Caco-2 (cell line): ENCODE measurements at regions not wholly inside any gene's neighbourhood (a gene's known extent, or its start where the extent isn't known, plus 50 kb on each side); places are given as distances from the start of the nearest gene placed in this dataset.

Experiments
- BruUV-seq: library from RNA; stranded (reverse); fragments of 400-500 nt; replicated peaks from 2 replicates; lab custom pipeline; 2021; lab: Mats Ljungman, UMichigan
- CTCF ChIA-PET: fragments of 300-600 bp; sonication (Branson Sonifier 250); formaldehyde crosslinking; loops from one replicate; lab custom pipeline; 2022; ENCODE audit warnings: antibody characterized with exemption; lab: Charles Lee
- POLR2A ChIA-PET: fragments of 300-600 bp; sonication (Branson Sonifier 250); formaldehyde crosslinking; loops from one replicate; lab custom pipeline; 2022; ENCODE audit warnings: antibody characterized with exemption; lab: Charles Lee
- DNase-seq, 2 experiments: peaks; one replicate each; pipeline versions ENCODE4 v3.0.0 to v3.0.0-alpha.2; 2020 to 2022
- H3K27me3 ChIP-seq: replicated peaks from 2 replicates; pipeline ENCODE4 v1.6.0; 2011; ENCODE audit warnings: low read length; ENCODE audit not compliant: control insufficient read depth, insufficient read depth
- H3K36me3 ChIP-seq: 2 replicates; pipeline ENCODE4 v1.5.1; 2011; ENCODE audit warnings: low read length; ENCODE audit not compliant: control insufficient read depth, insufficient read depth
- H3K4me1 ChIP-seq: fragments of 250-450 bp; sonication (Bioruptor Pico); 2 replicates; pipeline ENCODE4 v1.5.1; 2020; ENCODE audit warnings: mild to moderate bottlenecking
- H3K4me3 ChIP-seq: 2 replicates; pipeline ENCODE4 v1.5.1; 2011; ENCODE audit warnings: low read depth, mild to moderate bottlenecking, control low read depth, low read length
- H3K9me3 ChIP-seq: fragments of 250-450 bp; sonication (Bioruptor Pico); 2 replicates; pipeline ENCODE4 v1.5.1; 2020; ENCODE audit warnings: mild to moderate bottlenecking, moderate library complexity
- H3K27ac Mint-ChIP-seq: one replicate; pipeline ENCODE4 v1.8.0; 2022; ENCODE audit warnings: mixed read lengths; ENCODE audit not compliant: unreplicated experiment
- H3K27me3 Mint-ChIP-seq: one replicate; pipeline ENCODE4 v1.8.0; 2022; ENCODE audit warnings: mixed read lengths; ENCODE audit not compliant: insufficient read depth, unreplicated experiment
- H3K36me3 Mint-ChIP-seq: one replicate; pipeline ENCODE4 v1.8.0; 2022; ENCODE audit warnings: mild to moderate bottlenecking, mixed read lengths; ENCODE audit not compliant: insufficient read depth, unreplicated experiment
- H3K4me1 Mint-ChIP-seq: one replicate; pipeline ENCODE4 v1.8.0; 2022; ENCODE audit warnings: low read depth, mixed read lengths; ENCODE audit not compliant: unreplicated experiment
- H3K4me3 Mint-ChIP-seq: one replicate; pipeline ENCODE4 v1.8.0; 2022; ENCODE audit warnings: mild to moderate bottlenecking, moderate library complexity, mixed read lengths; ENCODE audit not compliant: unreplicated experiment
- H3K9me3 Mint-ChIP-seq: one replicate; pipeline ENCODE4 v1.8.0; 2022; ENCODE audit warnings: mixed read lengths; ENCODE audit not compliant: unreplicated experiment
- CTCF ChIP-seq, 2 experiments: fragments of 200-600 bp in 1 of 2; IDR thresholded peaks; 1 replicate in 1 of 2; 2 replicates in 1 of 2; pipeline versions ENCODE4 v1.5.1 to v1.8.0; 2011 to 2022; ENCODE audit warnings: antibody characterized with exemption in 1 of 2, control low read depth in 1 of 2, inconsistent platforms in 1 of 2, low read depth in 1 of 2, low read length in 1 of 2, mild to moderate bottlenecking in 1 of 2, moderate library complexity in 1 of 2; ENCODE audit not compliant: insufficient read depth in 1 of 2, severe bottlenecking in 1 of 2, unreplicated experiment in 1 of 2
- intact Hi-C: fragments of 100-400 bp; cut with micrococcal nuclease; formaldehyde crosslinking; loops from one replicate; pipeline ENCODE4 v1.10.0; 2022; ENCODE audit not compliant: unreplicated experiment

DNA sequence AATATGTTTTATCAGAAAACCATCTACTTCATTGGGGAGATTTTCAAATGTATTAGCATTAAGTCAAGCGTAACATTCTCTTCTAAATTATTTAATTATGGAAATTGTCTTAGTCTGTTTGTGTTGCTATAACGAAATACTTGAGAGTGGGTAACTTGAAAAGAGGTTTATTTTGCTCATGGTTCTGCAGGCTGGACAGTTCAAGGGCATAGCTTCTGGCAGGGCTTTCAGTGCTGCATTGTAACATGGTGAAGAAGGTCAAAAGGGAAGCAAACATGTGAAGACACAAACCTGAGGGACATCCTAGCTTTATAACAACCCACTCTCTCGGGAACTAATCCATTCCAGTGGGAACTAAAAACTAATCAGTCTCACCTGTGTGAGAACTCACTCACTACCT is 84.3 kb upstream of the TMPO start:
- Mint-ChIP-seq H3K9me3 (peaks cover 26% of the 10 kb centered on the region), H3K27me3 (no peaks in the 10 kb centered on the region), H3K4me1 (no peaks in the 10 kb centered on the region), H3K36me3 (no peaks in the 10 kb centered on the region), H3K4me3 (no peak overlapping the region), H3K27ac (no peak overlapping the region)
- no peak for TF ChIP-seq CTCF (IDR thresholded peaks at IDR 0.05; ENCODE audit: insufficient read depth in 1 of 2, low read depth in 1 of 2, low read length in 1 of 2, severe bottlenecking in 1 of 2, unreplicated experiment in 1 of 2)
- ChIA-PET POLR2A (no interaction called here), CTCF (no interaction called here)
- Histone ChIP-seq H3K9me3 (peaks cover 9% of the 10 kb centered on the region; the same call in 1 of the 2 replicates), H3K27me3 (no peaks in the 10 kb centered on the region), H3K4me3 (no peak overlapping the region), H3K36me3 (no peaks in the 10 kb centered on the region), H3K4me1 (no peaks in the 10 kb centered on the region)
- no TSS peak for BruUV-seq
- intact Hi-C loops, result no loop called here
- DNase-seq, result no peak

DNA sequence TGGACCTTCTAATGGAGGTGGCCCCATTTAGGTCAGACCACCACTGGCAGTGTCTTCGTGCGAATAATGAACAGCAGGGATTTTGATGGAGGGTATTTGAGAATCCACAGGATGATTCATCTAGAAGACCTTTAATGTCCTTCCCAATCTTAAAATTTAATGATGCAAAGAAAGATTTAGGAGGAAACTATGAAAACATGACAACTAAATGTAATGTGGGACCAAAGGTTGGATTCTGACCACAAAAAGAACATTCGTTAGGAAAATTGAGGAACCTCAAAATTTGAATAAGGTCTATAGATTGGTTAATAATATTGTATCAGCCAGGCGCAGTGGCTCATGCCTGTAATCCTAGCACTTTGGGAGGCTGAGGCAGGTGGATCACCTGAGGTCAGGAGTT is 78.2 kb upstream of the TMPO start:
- CTCF ChIA-PET, result no interaction called here
- no TSS peak for BruUV-seq
- Histone ChIP-seq H3K36me3 (no peaks in the 10 kb centered on the region), H3K4me3 (no peak overlapping the region), H3K9me3 (peaks cover 9% of the 10 kb centered on the region; the same call in 1 of the 2 replicates), H3K27me3 (no peaks in the 10 kb centered on the region), H3K4me1 (peaks cover 9% of the 10 kb centered on the region)
- no peak overlapping the region for H3K27ac Mint-ChIP-seq
- peaks cover 12% of the 10 kb centered on the region for H3K36me3 Mint-ChIP-seq
- no peak for DNase-seq
- H3K9me3 Mint-ChIP-seq, result peaks cover 17% of the 10 kb centered on the region
- POLR2A ChIA-PET, result no interaction called here
- H3K4me3 Mint-ChIP-seq, result no peak overlapping the region
- no peak for TF ChIP-seq CTCF (IDR thresholded peaks at IDR 0.05; ENCODE audit: insufficient read depth in 1 of 2, low read depth in 1 of 2, low read length in 1 of 2, severe bottlenecking in 1 of 2, unreplicated experiment in 1 of 2)
- intact Hi-C loops, result no loop called here
- no peaks in the 10 kb centered on the region for H3K27me3 Mint-ChIP-seq
- H3K4me1 Mint-ChIP-seq, result peaks cover 8% of the 10 kb centered on the region

DNA sequence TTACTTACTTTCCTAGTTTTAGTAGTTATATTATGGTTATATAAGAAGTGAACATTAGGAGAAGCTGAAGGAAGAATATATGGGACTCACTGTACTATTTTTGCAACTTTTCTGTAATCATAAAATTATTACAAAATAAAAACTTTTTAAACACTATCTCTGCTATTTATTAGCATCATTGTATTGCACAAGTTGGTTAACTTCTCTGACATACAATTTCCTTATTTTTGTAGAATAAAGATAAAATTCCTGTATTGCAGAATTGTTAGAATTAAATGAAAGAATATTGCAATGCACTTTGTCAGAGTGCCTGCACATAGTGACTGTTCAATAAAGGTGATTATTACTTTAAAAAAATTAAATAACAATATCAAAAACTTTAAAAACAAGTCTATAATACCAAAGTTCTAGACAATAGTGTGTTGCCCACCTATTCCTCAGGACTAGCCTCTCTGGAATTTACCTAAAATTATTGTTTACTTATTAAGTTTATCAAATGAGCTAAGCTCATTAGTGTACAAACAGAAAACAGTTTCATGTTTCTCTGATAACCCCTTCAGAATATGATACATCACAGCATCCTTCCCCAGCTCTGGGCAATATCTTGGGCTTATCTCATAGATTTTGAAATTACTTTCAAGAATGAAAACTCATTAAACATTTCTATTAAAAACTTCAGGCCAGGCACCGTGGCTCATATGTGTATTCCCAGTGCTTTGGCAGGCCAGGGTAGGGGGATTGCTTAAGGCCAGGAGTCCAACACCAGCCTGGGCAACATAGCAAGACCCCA is 77.4 kb upstream of the TMPO start:
- no TSS peak for BruUV-seq
- ChIA-PET CTCF (interaction anchor here (1.5 kb wide), 1 partner anchor 13 kb away, joined by 3 read pairs; no protein-coding TSS in a partner anchor), POLR2A (no interaction called here)
- TF ChIP-seq CTCF (IDR thresholded peaks at IDR 0.05; ENCODE audit: insufficient read depth in 1 of 2, low read depth in 1 of 2, low read length in 1 of 2, severe bottlenecking in 1 of 2, unreplicated experiment in 1 of 2), result no peak
- peaks cover 9% of the 10 kb centered on the region; the same call in 1 of the 2 replicates for H3K9me3 ChIP-seq
- no peaks in the 10 kb centered on the region for H3K27me3 ChIP-seq
- DNase-seq, result no peak
- H3K4me1 Mint-ChIP-seq, result peaks cover 8% of the 10 kb centered on the region
- H3K4me1 ChIP-seq, result peaks cover 9% of the 10 kb centered on the region
- no peak overlapping the region for H3K4me3 ChIP-seq
- intact Hi-C loops, result no loop called here
- peaks cover 12% of the 10 kb centered on the region for H3K36me3 Mint-ChIP-seq
- H3K27me3 Mint-ChIP-seq, result no peaks in the 10 kb centered on the region
- peaks cover 16% of the 10 kb centered on the region for H3K9me3 Mint-ChIP-seq
- no peaks in the 10 kb centered on the region for H3K36me3 ChIP-seq
- H3K27ac Mint-ChIP-seq, result no peak overlapping the region
- H3K4me3 Mint-ChIP-seq, result no peak overlapping the region
